GM12878 (cell line): ENCODE measurements at regions not wholly inside any gene's neighbourhood (a gene's known extent, or its start where the extent isn't known, plus 50 kb on each side); places are given as distances from the start of the nearest gene placed in this dataset.

Experiments
- ATAC-seq: fragments of 200-7000 bp; cut with Tn5 transposase; 3 replicates; pipeline ENCODE4 v1.9.1; 2020; ENCODE audit warnings: mild to moderate bottlenecking, moderate library complexity
- BruUV-seq: library from RNA; stranded (reverse); fragments of 400-500 nt; replicated peaks from 2 replicates; lab custom pipeline; 2021; lab: Mats Ljungman, UMichigan
- CTCF ChIA-PET: fragments of 300-600 bp; sonication (Branson Sonifier 250); formaldehyde crosslinking; extraction: SDS; loops from one replicate; lab custom pipeline; 2021; ENCODE audit warnings: inconsistent platforms; lab: Yijun Ruan, JAX
- POLR2A ChIA-PET: fragments of 350-600 bp; formaldehyde crosslinking; extraction: SDS; loops from one replicate; lab custom pipeline; 2021; ENCODE audit warnings: inconsistent platforms; lab: Charles Lee
- RAD21 ChIA-PET: fragments of 300-600 bp; sonication (Branson Sonifier 250); formaldehyde crosslinking; loops from one replicate; lab custom pipeline; 2023; ENCODE audit warnings: antibody characterized with exemption; ENCODE audit not compliant: unreplicated experiment; lab: Charles Lee
- SMC1A ChIA-PET: fragments of 300-600 bp; sonication (Branson Sonifier 250); formaldehyde crosslinking; loops from one replicate; lab custom pipeline; 2023; ENCODE audit not compliant: unreplicated experiment, uncharacterized antibody; lab: Charles Lee
- DNase-seq: peaks from one replicate; pipeline ENCODE4 v3.0.0-alpha.2; 2011; ENCODE audit warnings: low read depth, low spot score
- FAIRE-seq: peaks from 3 replicates; lab custom pipeline; 2011; peaks lifted over from hg19 to GRCh38; lab: Jason Lieb, UNC
- H2AFZ ChIP-seq: 2 replicates; pipeline ENCODE4 v1.6.0; 2011; ENCODE audit warnings: low read depth, low read length, control low read depth; ENCODE audit not compliant: control insufficient read depth
- H3K27ac ChIP-seq: 2 replicates; pipeline ENCODE4 v1.5.1; 2011; ENCODE audit warnings: control low read depth; ENCODE audit not compliant: control insufficient read depth, insufficient read depth
- H3K27me3 ChIP-seq, 2 experiments: replicated peaks in 1 of 2; 2 replicates each; pipeline versions ENCODE4 v1.6.0 to v1.6.1; 2011; ENCODE audit warnings: low read length in 1 of 2; ENCODE audit not compliant: control insufficient read depth in 2 of 2, insufficient read depth in 2 of 2
- H3K36me3 ChIP-seq, 2 experiments: 2 replicates each; pipeline ENCODE4 v1.5.1; 2011; ENCODE audit warnings: low read length in 1 of 2; ENCODE audit not compliant: control insufficient read depth in 2 of 2, insufficient read depth in 2 of 2
- H3K4me1 ChIP-seq: 2 replicates; pipeline ENCODE4 v1.6.1; 2011; ENCODE audit warnings: mild to moderate bottlenecking, low read length, moderate library complexity, mixed read lengths; ENCODE audit not compliant: control insufficient read depth, insufficient read depth
- H3K4me2 ChIP-seq: 2 replicates; pipeline ENCODE4 v1.6.0; 2011; ENCODE audit warnings: control low read depth; ENCODE audit not compliant: control insufficient read depth, insufficient read depth
- H3K4me3 ChIP-seq: fragments of 200-600 bp; sonication (generic); 2 replicates; pipeline ENCODE4 v1.5.1; 2016
- H3K79me2 ChIP-seq: 2 replicates; pipeline ENCODE4 v1.6.0; 2011; ENCODE audit warnings: low read length; ENCODE audit not compliant: control insufficient read depth, insufficient read depth
- H3K9ac ChIP-seq: 2 replicates; pipeline ENCODE4 v1.8.0; 2011; ENCODE audit warnings: low read length, control low read depth, mixed read lengths; ENCODE audit not compliant: control insufficient read depth, insufficient read depth
- H3K9me3 ChIP-seq: replicated peaks from 3 replicates; pipeline ENCODE4 v1.5.1; 2011; ENCODE audit warnings: mild to moderate bottlenecking, low read length; ENCODE audit not compliant: control insufficient read depth, insufficient read depth
- H4K20me1 ChIP-seq: 2 replicates; pipeline ENCODE4 v1.6.0; 2011; ENCODE audit not compliant: control insufficient read depth, insufficient read depth
- CHD4 ChIP-seq: fragments of 200-600 bp; sonication (generic); IDR thresholded peaks from 2 replicates; pipeline ENCODE4 v1.6.1; 2016; ENCODE audit warnings: mild to moderate bottlenecking
- NR2C1 ChIP-seq: fragments of 450-650 bp; IDR thresholded peaks from 2 replicates; pipeline ENCODE4 v1.6.1; 2017; ENCODE audit warnings: antibody characterized with exemption, mild to moderate bottlenecking, moderate library complexity
- SP1 ChIP-seq: IDR thresholded peaks from one replicate; pipeline ENCODE4 v1.6.1; 2011; ENCODE audit warnings: low read depth, low read length
- WGBS: methylation state at CpG from one replicate; pipeline ENCODE4 v1.1.6; 2016; ENCODE audit warnings: low lambda C conversion rate; ENCODE audit not compliant: insufficient replicate concordance, insufficient coverage; ENCODE audit errors: missing lambda C conversion rate; 5-methylcytosine and 5-hydroxymethylcytosine counted together
- in situ Hi-C: fragments of 300-500 bp; cut with MboI; formaldehyde crosslinking; loops from 9 replicates; pipeline ENCODE4 v1.14.3; 2018; ENCODE audit warnings: mixed read lengths
- intact Hi-C: fragments of 100-400 bp; cut with micrococcal nuclease; formaldehyde crosslinking; loops from one replicate; pipeline ENCODE4 v1.14.2; 2022; ENCODE audit not compliant: unreplicated experiment
- TF ChIP-seq, protein P1 (sequence below): fragments of 150-350 bp; IDR thresholded peaks from 2 replicates; pipeline ENCODE4 v1.6.1; 2014; ENCODE audit warnings: mild to moderate bottlenecking, low read depth, low read length
- TF ChIP-seq, protein P2 (sequence below): IDR thresholded peaks from 2 replicates; pipeline ENCODE4 v1.6.1; 2011; ENCODE audit warnings: borderline replicate concordance, low read depth, mild to moderate bottlenecking, moderate library complexity, low read length; ENCODE audit not compliant: insufficient read depth, poor library complexity, severe bottlenecking

- TF ChIP-seq, protein P1, sequence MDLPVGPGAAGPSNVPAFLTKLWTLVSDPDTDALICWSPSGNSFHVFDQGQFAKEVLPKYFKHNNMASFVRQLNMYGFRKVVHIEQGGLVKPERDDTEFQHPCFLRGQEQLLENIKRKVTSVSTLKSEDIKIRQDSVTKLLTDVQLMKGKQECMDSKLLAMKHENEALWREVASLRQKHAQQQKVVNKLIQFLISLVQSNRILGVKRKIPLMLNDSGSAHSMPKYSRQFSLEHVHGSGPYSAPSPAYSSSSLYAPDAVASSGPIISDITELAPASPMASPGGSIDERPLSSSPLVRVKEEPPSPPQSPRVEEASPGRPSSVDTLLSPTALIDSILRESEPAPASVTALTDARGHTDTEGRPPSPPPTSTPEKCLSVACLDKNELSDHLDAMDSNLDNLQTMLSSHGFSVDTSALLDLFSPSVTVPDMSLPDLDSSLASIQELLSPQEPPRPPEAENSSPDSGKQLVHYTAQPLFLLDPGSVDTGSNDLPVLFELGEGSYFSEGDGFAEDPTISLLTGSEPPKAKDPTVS = no peak
- TF ChIP-seq, protein P2, sequence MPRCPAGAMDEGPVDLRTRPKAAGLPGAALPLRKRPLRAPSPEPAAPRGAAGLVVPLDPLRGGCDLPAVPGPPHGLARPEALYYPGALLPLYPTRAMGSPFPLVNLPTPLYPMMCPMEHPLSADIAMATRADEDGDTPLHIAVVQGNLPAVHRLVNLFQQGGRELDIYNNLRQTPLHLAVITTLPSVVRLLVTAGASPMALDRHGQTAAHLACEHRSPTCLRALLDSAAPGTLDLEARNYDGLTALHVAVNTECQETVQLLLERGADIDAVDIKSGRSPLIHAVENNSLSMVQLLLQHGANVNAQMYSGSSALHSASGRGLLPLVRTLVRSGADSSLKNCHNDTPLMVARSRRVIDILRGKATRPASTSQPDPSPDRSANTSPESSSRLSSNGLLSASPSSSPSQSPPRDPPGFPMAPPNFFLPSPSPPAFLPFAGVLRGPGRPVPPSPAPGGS = no peak
- TF ChIP-seq SP1 = no peak
Observed at GRCh38 chr1:65729259-65729658, 63.4 kb upstream of the PDE4B start (continued).

GRCh38 chr1:65734979-65735378, 57.7 kb upstream of the PDE4B start:
- ChIA-PET POLR2A (no interaction called here), RAD21 (no interaction called here), CTCF (no interaction called here), SMC1A (no interaction called here)
- Histone ChIP-seq H3K4me3 (no peak overlapping the region), H3K9me3 (no peaks in the 10 kb centered on the region), H3K27me3 (no peaks in the 10 kb centered on the region), H2AFZ (no peak overlapping the region), H3K4me1 (no peaks in the 10 kb centered on the region), H3K36me3 (no peaks in the 10 kb centered on the region), H3K4me2 (no peak overlapping the region)
- intact Hi-C loops = no loop called here
- no peak for ATAC-seq
- in situ Hi-C loops = no loop called here
- TF ChIP-seq NR2C1 = no peak
- TF ChIP-seq CHD4 = no peak
- TF ChIP-seq, all 136 proteins: peak for 0
- no peak overlapping the region for H3K9ac ChIP-seq
- no peaks in the 10 kb centered on the region for H4K20me1 ChIP-seq
- no peak for FAIRE-seq
- no peak overlapping the region for H3K27ac ChIP-seq
- H3K79me2 ChIP-seq = no peaks in the 10 kb centered on the region
- DNase-seq = no peak
- WGBS = 16% methylated on average over 2 of the region's 2 CpGs
- BruUV-seq = no TSS peak
